KMS-11 (cell line): ENCODE measurements at regions not wholly inside any gene's neighbourhood (a gene's known extent, or its start where the extent isn't known, plus 50 kb on each side); places are given as distances from the start of the nearest gene placed in this dataset.

Experiments used
- H2AFZ ChIP-seq: fragments of 200-600 bp; sonication (generic); 2 replicates; pipeline ENCODE4 v1.6.1; 2016; ENCODE audit warnings: antibody characterized with exemption, mixed run types, low read depth
- H3K27ac ChIP-seq: fragments of 200-600 bp; sonication (generic); 2 replicates; pipeline ENCODE4 v1.6.1; 2016; ENCODE audit warnings: mild to moderate bottlenecking, mixed run types
- H3K27me3 ChIP-seq: fragments of 200-600 bp; sonication (generic); 2 replicates; pipeline ENCODE4 v1.6.1; 2017; ENCODE audit warnings: mild to moderate bottlenecking, low read depth, mixed run types, moderate library complexity; ENCODE audit not compliant: insufficient read depth
- H3K36me3 ChIP-seq: fragments of 200-600 bp; sonication (generic); 2 replicates; pipeline ENCODE4 v1.6.1; 2017; ENCODE audit warnings: mild to moderate bottlenecking, mixed run types; ENCODE audit not compliant: insufficient read depth
- H3K4me1 ChIP-seq: fragments of 200-600 bp; sonication (generic); 2 replicates; pipeline ENCODE4 v1.6.1; 2016; ENCODE audit warnings: mild to moderate bottlenecking, low read depth, mixed run types; ENCODE audit not compliant: poor library complexity, severe bottlenecking
- H3K4me2 ChIP-seq: fragments of 200-600 bp; sonication (generic); 2 replicates; pipeline ENCODE4 v1.7.0; 2016; ENCODE audit warnings: mild to moderate bottlenecking, mixed run types
- H3K4me3 ChIP-seq: fragments of 200-600 bp; sonication (generic); IDR thresholded peaks from 2 replicates; pipeline ENCODE4 v1.6.1; 2017; ENCODE audit warnings: low read depth, low read length, mixed read lengths; ENCODE audit not compliant: insufficient read depth
- H3K79me2 ChIP-seq: fragments of 200-600 bp; sonication (generic); 2 replicates; pipeline ENCODE4 v1.6.1; 2016; ENCODE audit warnings: low read depth, mixed run types; ENCODE audit not compliant: insufficient read depth
- H3K9ac ChIP-seq: fragments of 200-600 bp; sonication (generic); 2 replicates; pipeline ENCODE4 v1.6.1; 2016; ENCODE audit warnings: mild to moderate bottlenecking, mixed run types
- H4K20me1 ChIP-seq: fragments of 200-600 bp; sonication (generic); 2 replicates; pipeline ENCODE4 v1.6.1; 2016; ENCODE audit warnings: mild to moderate bottlenecking, mixed run types; ENCODE audit not compliant: insufficient read depth
- CTCF ChIP-seq: fragments of 200-600 bp; sonication (generic); conservative IDR thresholded peaks from 2 replicates; pipeline ENCODE4 v1.6.1; 2017; ENCODE audit warnings: low read depth, mild to moderate bottlenecking, antibody characterized with exemption, low read length, moderate library complexity, mixed read lengths

- Histone ChIP-seq H3K79me2 (no peaks in the 10 kb centered on the region), H4K20me1 (no peaks in the 10 kb centered on the region), H3K9ac (no peak overlapping the region), H3K27me3 (no peaks in the 10 kb centered on the region), H3K27ac (no peak overlapping the region), H3K36me3 (no peaks in the 10 kb centered on the region), H3K4me1 (peaks cover 21% of the 10 kb centered on the region), H2AFZ (no peak overlapping the region), H3K4me3 (no peak overlapping the region), H3K4me2 (no peak overlapping the region)
- TF ChIP-seq CTCF: no peak
These were observed 392.6 kb downstream of the EIPR1 start for GRCh38 chr2:2985020-2985419.

- H3K79me2 ChIP-seq: no peaks in the 10 kb centered on the region
- peaks cover 22% of the 10 kb centered on the region for H3K4me1 ChIP-seq
- peak overlapping the region; percentile 56 for H3K4me2 ChIP-seq
- no peaks in the 10 kb centered on the region for H4K20me1 ChIP-seq
- H3K27ac ChIP-seq: peak overlapping the region; percentile 23; the same call in 1 of the 2 replicates
- H3K36me3 ChIP-seq: no peaks in the 10 kb centered on the region
- no peak overlapping the region for H3K9ac ChIP-seq
- TF ChIP-seq CTCF: no peak
- H3K27me3 ChIP-seq: no peaks in the 10 kb centered on the region
- H3K4me3 ChIP-seq: no peak overlapping the region
- H2AFZ ChIP-seq: no peak overlapping the region
These were observed 396.6 kb downstream of the EIPR1 start for GRCh38 chr2:2981000-2981399.

- no peak for TF ChIP-seq CTCF
- H3K27me3 ChIP-seq: no peaks in the 10 kb centered on the region
- H3K9ac ChIP-seq: no peak overlapping the region
- no peaks in the 10 kb centered on the region for H3K79me2 ChIP-seq
- peaks cover under 1% of the 10 kb centered on the region for H3K4me1 ChIP-seq
- no peak overlapping the region for H3K4me2 ChIP-seq
- H2AFZ ChIP-seq: no peak overlapping the region
- no peaks in the 10 kb centered on the region for H3K36me3 ChIP-seq
- no peak overlapping the region for H3K4me3 ChIP-seq
- H3K27ac ChIP-seq: no peak overlapping the region
- H4K20me1 ChIP-seq: no peaks in the 10 kb centered on the region
These were observed 402.6 kb downstream of the EIPR1 start for GRCh38 chr2:2974982-2975381.

- H2AFZ ChIP-seq: no peak overlapping the region
These were observed 417.0 kb downstream of the EIPR1 start for GRCh38 chr2:2960441-2961133.

More at GRCh38 chr2:2960441-2961133, 417.0 kb downstream of the EIPR1 start:
- no peaks in the 10 kb centered on the region for H3K36me3 ChIP-seq
- H3K79me2 ChIP-seq: no peaks in the 10 kb centered on the region
- TF ChIP-seq CTCF: no peak
- H3K4me3 ChIP-seq: no peak overlapping the region
- H4K20me1 ChIP-seq: no peaks in the 10 kb centered on the region
- H3K4me1 ChIP-seq: no peaks in the 10 kb centered on the region
- H3K4me2 ChIP-seq: no peak overlapping the region
- H3K27me3 ChIP-seq: no peaks in the 10 kb centered on the region
- no peak overlapping the region for H3K9ac ChIP-seq
- no peak overlapping the region for H3K27ac ChIP-seq
